Panc1 (cell line): ENCODE measurements at regions not wholly inside any gene's neighbourhood (a gene's known extent, or its start where the extent isn't known, plus 50 kb on each side); places are given as distances from the start of the nearest gene placed in this dataset.

ENCODE experiments used
- ATAC-seq: fragments of 200-7000 bp; cut with Tn5 transposase; 2 replicates; pipeline ENCODE4 v1.9.1; 2020; ENCODE audit warnings: mild to moderate bottlenecking, moderate library complexity
- BruUV-seq: library from RNA; stranded (reverse); fragments of 400-500 nt; replicated peaks from 2 replicates; lab custom pipeline; 2021; lab: Mats Ljungman, UMichigan
- CTCF ChIA-PET: fragments of 300-600 bp; sonication (Branson Sonifier 250); formaldehyde crosslinking; loops from one replicate; lab custom pipeline; 2022; ENCODE audit warnings: antibody characterized with exemption; lab: Charles Lee
- POLR2A ChIA-PET: fragments of 300-600 bp; sonication (Branson Sonifier 250); formaldehyde crosslinking; loops from one replicate; lab custom pipeline; 2022; ENCODE audit warnings: antibody characterized with exemption; lab: Charles Lee
- DNase-seq: peaks from one replicate; pipeline ENCODE4 v3.0.0-alpha.2; 2010; ENCODE audit warnings: low read depth, low spot score
- H3K27ac ChIP-seq: 2 replicates; pipeline ENCODE4 v1.5.1; 2011; ENCODE audit warnings: mild to moderate bottlenecking, low read length, inconsistent platforms
- H3K27me3 ChIP-seq: fragments of 200-500 bp; sonication (Bioruptor generic); 2 replicates; pipeline ENCODE4 v1.6.0; 2014; ENCODE audit warnings: low read length, inconsistent platforms; ENCODE audit not compliant: control insufficient read depth, insufficient read depth
- H3K36me3 ChIP-seq: fragments of 200-500 bp; sonication (Bioruptor generic); 2 replicates; pipeline ENCODE4 v1.5.1; 2014; ENCODE audit warnings: inconsistent platforms, mild to moderate bottlenecking, low read length, moderate library complexity; ENCODE audit not compliant: control insufficient read depth, insufficient read depth
- H3K4me1 ChIP-seq: 2 replicates; pipeline ENCODE4 v1.5.1; 2011; ENCODE audit warnings: inconsistent platforms, mild to moderate bottlenecking, low read length, moderate library complexity; ENCODE audit not compliant: control insufficient read depth, insufficient read depth
- H3K4me3 ChIP-seq, 2 experiments: 2 replicates each; pipeline ENCODE4 v1.5.1; 2011 to 2012; ENCODE audit warnings: low read depth in 2 of 2, low read length in 2 of 2, mild to moderate bottlenecking in 2 of 2, inconsistent platforms in 1 of 2, moderate library complexity in 1 of 2
- H3K9me3 ChIP-seq: fragments of 200-500 bp; sonication (Bioruptor generic); 2 replicates; pipeline ENCODE4 v1.5.1; 2014; ENCODE audit warnings: low read depth, mild to moderate bottlenecking, inconsistent platforms, low read length, moderate library complexity; ENCODE audit not compliant: control insufficient read depth, insufficient read depth
- CTCF ChIP-seq: fragments of 450-650 bp; IDR thresholded peaks from 2 replicates; pipeline ENCODE4 v1.5.1; 2017; ENCODE audit warnings: mild to moderate bottlenecking
- POLR2AphosphoS5 ChIP-seq: IDR thresholded peaks from 2 replicates; pipeline ENCODE4 v1.6.1; 2012; ENCODE audit warnings: mild to moderate bottlenecking, low read depth, low read length, moderate library complexity
- REST ChIP-seq, 2 experiments: IDR thresholded peaks; 2 replicates each; pipeline ENCODE4 v1.6.1; 2011 to 2012; ENCODE audit warnings: low read depth in 2 of 2, control low read depth in 1 of 2, low read length in 1 of 2, mild to moderate bottlenecking in 1 of 2, moderate library complexity in 1 of 2; ENCODE audit not compliant: insufficient read depth in 1 of 2
- SIN3A ChIP-seq: IDR thresholded peaks from 2 replicates; pipeline ENCODE4 v1.6.1; 2012; ENCODE audit warnings: low read depth, mild to moderate bottlenecking, low read length, moderate library complexity, borderline replicate concordance; ENCODE audit not compliant: insufficient read depth
- TCF7L2 ChIP-seq: IDR thresholded peaks from 2 replicates; pipeline ENCODE4 v1.6.1; 2011; ENCODE audit warnings: mild to moderate bottlenecking, low read depth, low read length, inconsistent platforms
- in situ Hi-C: cut with HindIII; loops from 2 replicates; pipeline ENCODE4 v1.10.0; 2016; ENCODE audit warnings: low sequenced_read_pairs, low pct_unique_long_range_greater_than_20kb
- intact Hi-C: fragments of 100-400 bp; cut with micrococcal nuclease; formaldehyde crosslinking; loops from one replicate; pipeline ENCODE4 v1.10.0; 2022; ENCODE audit not compliant: unreplicated experiment

- DNase-seq (no peak), ATAC-seq (no peak)
- in situ Hi-C loops = no loop called here
- Histone ChIP-seq H3K27me3 (no peaks in the 10 kb centered on the region; the same call in 1 of the 2 replicates), H3K4me1 (no peaks in the 10 kb centered on the region), H3K27ac (no peak overlapping the region), H3K9me3 (no peaks in the 10 kb centered on the region), H3K36me3 (no peaks in the 10 kb centered on the region), H3K4me3 (no peak overlapping the region)
- ChIA-PET CTCF (no interaction called here), POLR2A (no interaction called here)
- BruUV-seq = no TSS peak
- TF ChIP-seq REST (IDR thresholded peaks at IDR 0.05; ENCODE audit: insufficient read depth in 1 of 2, low read depth in 2 of 2, low read length in 1 of 2) = no peak
- TF ChIP-seq TCF7L2 = no peak
- TF ChIP-seq POLR2AphosphoS5 = no peak
- no peak for TF ChIP-seq SIN3A
- intact Hi-C loops = no loop called here
Measured at GRCh38 chr6:98583506-98583905, 250.9 kb upstream of the POU3F2 start.

- ATAC-seq (no peak), DNase-seq (no peak)
- no TSS peak for BruUV-seq
- in situ Hi-C loops = no loop called here
- no peaks in the 10 kb centered on the region for H3K9me3 ChIP-seq
- H3K4me1 ChIP-seq = no peaks in the 10 kb centered on the region
- ChIA-PET POLR2A (no interaction called here), CTCF (no interaction called here)
- no peak for TF ChIP-seq REST (IDR thresholded peaks at IDR 0.05; ENCODE audit: insufficient read depth in 1 of 2, low read depth in 2 of 2, low read length in 1 of 2)
- no peak for TF ChIP-seq CTCF
- TF ChIP-seq POLR2AphosphoS5 = no peak
- TF ChIP-seq SIN3A = no peak
- no peak overlapping the region for H3K27ac ChIP-seq
- H3K27me3 ChIP-seq = no peaks in the 10 kb centered on the region; the same call in 1 of the 2 replicates
- H3K36me3 ChIP-seq = no peaks in the 10 kb centered on the region
- intact Hi-C loops = no loop called here
- H3K4me3 ChIP-seq = no peak overlapping the region
Measured at GRCh38 chr6:98586163-98586562, 248.2 kb upstream of the POU3F2 start.
